GM21390 (cell line): ENCODE measurements at regions not wholly inside any gene's neighbourhood (a gene's known extent, or its start where the extent isn't known, plus 50 kb on each side); places are given as distances from the start of the nearest gene placed in this dataset.
"Not testable (repeated sequence)": the region's sequence is repeated elsewhere in the genome, so short reads cannot be mapped to it uniquely, and the experiment has no call there.

Experiments
- ATAC-seq: cut with Tn5 transposase; IDR thresholded peaks from one replicate; pipeline ENCODE4 v1.9.1; 2021; ENCODE audit not compliant: unreplicated experiment

GRCh38 chr3:99586701-99587100 is 51.7 kb upstream of the COL8A1 start:
- no peak for ATAC-seq

GRCh38 chr3:99579965-99580364 is 58.4 kb upstream of the COL8A1 start:
- no peak for ATAC-seq

DNA sequence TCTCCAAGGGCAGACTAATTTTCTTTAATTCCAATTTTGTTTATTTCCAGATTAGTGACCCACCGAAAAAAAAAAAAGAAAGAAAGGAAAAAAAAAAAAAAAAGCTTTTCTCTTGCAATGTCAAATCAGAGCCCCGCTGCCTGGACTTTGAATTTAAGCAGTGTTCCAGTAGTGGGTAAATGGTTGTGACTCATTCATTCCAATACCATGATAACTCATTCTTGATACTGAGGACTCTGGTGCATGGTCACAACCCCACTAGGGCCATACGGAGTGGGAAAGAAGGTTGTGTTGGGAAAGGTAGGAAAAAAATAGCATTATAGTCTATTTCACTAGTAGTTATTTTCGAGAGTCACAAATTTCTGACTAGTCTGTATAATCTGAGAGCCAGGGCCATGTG is 59.1 kb upstream of the COL8A1 start:
- ATAC-seq = no peak

- ATAC-seq = no peak
These were observed 59.9 kb upstream of the COL8A1 start for GRCh38 chr3:99578339-99578970.

GRCh38 chr3:99576904-99577559 is 61.4 kb upstream of the COL8A1 start:
- no peak for ATAC-seq

DNA sequence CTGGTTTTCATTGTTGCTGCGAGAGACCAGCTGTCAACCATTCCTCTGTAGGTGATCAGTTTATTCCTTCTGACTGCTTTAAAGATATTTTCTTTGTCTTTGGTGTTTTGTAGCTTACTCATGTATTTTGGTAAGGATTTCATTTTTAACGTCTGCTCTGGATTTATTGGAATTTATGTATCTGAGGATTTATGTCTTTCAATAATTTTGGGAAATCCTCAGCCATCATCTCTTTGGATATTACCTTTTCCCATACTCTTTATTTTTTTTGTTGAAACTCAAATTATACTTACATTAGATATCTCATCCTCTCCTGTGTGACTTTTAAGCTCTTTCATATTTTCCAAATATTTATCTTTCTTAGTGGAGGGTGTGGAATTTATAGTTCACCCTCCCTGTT is 62.7 kb upstream of the COL8A1 start:
- ATAC-seq = no peak

DNA sequence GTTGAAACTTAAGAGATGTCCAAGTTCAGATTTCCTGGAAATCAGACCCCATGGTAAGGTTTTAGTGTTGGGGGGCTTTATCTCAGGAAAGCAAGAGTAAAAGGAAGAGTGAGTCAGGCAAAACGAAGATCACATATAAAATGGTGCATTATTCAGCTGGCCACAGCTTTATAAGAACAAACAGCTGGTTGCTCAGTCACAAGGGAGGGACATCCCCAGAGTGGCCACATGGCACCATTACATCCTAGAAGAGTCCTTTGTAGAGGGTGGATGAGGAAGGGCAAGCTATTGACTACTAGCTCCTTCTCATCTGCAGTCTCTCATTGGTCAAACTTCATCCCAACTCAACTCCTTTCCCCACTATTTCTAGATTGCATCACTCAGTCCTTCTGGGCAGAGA is 68.3 kb upstream of the COL8A1 start:
- ATAC-seq = no peak

DNA sequence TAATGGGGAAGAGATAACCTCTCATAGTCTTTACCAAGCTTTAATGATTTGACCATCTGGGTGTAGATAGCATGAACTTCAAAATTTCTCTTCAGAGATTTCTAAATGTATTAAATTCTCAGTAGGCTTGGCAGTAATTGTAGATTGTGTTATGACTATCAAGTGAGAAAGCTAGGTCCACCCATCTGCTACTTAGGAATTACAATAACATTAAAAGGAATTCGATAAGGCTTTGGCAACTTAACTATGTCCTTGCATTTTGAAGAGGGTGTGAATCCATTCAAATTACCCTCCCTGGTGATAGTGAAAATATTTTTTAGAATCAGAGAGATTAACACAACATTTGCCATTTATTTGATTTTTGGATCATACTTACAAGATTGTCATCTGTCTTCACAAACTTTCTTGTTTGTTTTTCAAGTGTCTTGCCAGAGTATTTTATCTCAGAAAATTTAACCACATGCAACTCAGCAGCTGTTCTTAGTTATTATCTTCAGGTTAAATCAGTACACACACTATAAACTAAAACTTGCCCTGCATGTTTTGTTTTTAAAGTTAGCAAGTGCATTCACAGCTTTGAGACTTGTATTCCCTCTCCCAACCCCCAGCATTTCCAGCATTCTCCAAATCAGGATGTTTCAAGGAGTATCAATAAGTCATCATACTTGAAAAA is 69.6 kb upstream of the COL8A1 start:
- no peak for ATAC-seq

- ATAC-seq = no peak
These were observed 73.1 kb upstream of the COL8A1 start for GRCh38 chr3:99565331-99565730.

- no peak for ATAC-seq
These were observed 75.3 kb upstream of the COL8A1 start for GRCh38 chr3:99562990-99563607.

DNA sequence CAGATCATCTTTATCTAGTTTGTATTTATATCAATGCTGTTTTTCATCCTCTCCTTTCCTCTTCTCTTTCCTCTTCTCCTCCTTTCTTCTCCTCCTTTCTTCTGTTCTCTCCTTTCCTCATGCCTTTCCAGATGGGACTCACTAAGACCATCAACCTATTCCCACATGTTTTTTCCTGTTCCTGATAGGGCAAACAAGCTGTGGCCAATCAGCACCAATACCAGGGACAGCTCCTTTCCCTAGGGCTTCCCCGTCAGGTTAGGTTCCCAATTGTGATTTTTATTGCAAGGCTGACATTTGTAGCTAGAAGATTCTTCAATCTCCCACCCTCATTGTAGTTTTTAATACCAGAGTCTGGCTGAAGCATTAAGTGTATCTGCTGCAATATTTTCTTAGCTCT is 76.3 kb upstream of the COL8A1 start:
- no peak for ATAC-seq

DNA sequence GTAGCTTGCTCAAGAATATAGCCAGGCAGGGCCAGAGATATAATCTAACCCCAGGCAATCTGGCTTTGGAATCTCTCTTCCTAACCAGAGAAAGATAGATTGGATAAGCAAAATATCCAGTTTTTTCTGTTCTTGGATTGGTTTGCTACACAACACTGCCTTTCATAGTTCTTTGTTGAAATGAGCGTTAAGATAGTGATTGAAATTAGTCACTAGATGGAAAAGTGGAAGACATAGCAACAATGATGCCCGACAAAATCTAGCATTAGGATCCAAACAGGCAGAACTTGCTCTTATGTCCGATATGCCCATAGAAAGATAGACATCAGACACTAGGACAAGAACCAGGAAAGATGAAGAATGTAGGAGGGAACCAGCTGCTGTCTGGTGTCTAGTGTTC is 77.3 kb upstream of the COL8A1 start:
- no peak for ATAC-seq

DNA sequence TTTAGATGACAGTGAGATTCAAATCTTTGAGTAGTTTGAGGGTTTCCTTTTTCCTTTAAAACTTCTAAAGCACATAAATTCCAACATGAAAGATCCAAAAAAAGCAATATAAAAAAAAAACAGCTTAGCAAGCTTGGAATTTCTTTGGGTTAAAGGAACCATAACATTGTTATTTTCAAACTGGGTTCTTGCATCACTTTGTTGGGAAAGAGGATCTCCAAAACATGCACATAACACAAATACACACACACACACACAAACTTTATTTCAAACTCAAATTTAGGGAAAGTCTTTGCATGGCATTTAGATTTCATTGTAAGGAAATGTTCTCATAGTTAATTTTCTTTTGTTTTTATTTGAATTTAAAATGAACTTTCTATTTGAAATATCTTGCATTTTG is 79.2 kb upstream of the COL8A1 start:
- no peak for ATAC-seq

- ATAC-seq = not testable (repeated sequence)
These were observed 82.5 kb upstream of the COL8A1 start for GRCh38 chr3:99555885-99556284.

- no peak for ATAC-seq
These were observed 86.9 kb upstream of the COL8A1 start for GRCh38 chr3:99551520-99551919.

- no peak for ATAC-seq
These were observed 88.3 kb upstream of the COL8A1 start for GRCh38 chr3:99549957-99550603.

- ATAC-seq = no peak
These were observed 89.2 kb upstream of the COL8A1 start for GRCh38 chr3:99549220-99549619.

DNA sequence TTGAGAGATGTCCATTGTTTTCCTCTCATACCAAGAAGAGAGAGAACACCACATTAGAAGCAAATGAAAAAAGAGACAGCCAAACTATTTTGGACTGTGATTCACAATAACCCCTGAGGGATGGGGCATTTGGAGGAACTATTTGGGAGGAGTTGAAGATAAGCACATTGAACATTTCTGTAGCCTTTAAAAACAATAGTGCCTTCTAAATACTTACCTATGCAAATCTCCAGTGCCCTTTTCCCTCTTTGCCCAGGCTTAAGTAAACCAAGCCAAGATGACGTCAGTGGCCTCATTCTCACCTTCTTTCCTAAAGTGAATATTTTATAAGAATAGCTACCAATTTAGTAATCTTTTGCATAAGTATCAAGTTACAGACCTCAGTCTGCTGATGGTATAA is 89.7 kb upstream of the COL8A1 start:
- no peak for ATAC-seq

- ATAC-seq = no peak
These were observed 92.3 kb upstream of the COL8A1 start for GRCh38 chr3:99545941-99546580.

- no peak for ATAC-seq
These were observed 93.6 kb upstream of the COL8A1 start for GRCh38 chr3:99544786-99545281.

DNA sequence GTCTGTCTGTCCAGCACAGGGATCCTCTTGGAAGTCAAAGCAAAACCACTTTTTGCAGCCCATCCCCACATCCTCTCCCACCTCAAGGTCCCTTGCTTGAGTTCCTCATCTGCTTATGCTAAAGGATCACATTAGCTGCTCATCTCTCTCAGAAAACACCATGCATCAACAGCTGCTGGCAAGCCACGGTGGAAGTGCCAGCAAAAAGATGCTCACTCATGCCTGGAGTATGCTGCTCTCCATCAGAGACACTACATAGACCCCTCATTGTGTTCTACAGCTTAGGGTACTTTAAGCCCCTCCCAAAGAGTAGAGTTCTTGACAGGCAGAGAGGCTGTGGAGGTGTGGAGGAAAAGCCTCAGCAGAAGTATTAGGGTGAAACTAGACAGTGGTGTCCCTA is 94.6 kb upstream of the COL8A1 start:
- no peak for ATAC-seq
